Fibroblast of mammary gland (primary cell): ENCODE measurements at regions not wholly inside any gene's neighbourhood (a gene's known extent, or its start where the extent isn't known, plus 50 kb on each side); places are given as distances from the start of the nearest gene placed in this dataset.
A peak's percentile ranks its signal among the peaks of the same experiment; 100 is the strongest.

Source experiments
- DNase-seq: peaks from one replicate; pipeline ENCODE4 v3.0.0-alpha.2; 2010; ENCODE audit warnings: low read depth
- H3K4me3 ChIP-seq: 2 replicates; pipeline ENCODE4 v1.5.1; 2011; ENCODE audit warnings: low read depth, mild to moderate bottlenecking, low read length, moderate library complexity; ENCODE audit not compliant: control insufficient read depth
- TF ChIP-seq, protein P1 (sequence below): conservative IDR thresholded peaks from 2 replicates; pipeline ENCODE4 v1.5.1; 2011; ENCODE audit warnings: low read depth, low read length, inconsistent platforms; ENCODE audit not compliant: control insufficient read depth, insufficient read depth

DNA sequence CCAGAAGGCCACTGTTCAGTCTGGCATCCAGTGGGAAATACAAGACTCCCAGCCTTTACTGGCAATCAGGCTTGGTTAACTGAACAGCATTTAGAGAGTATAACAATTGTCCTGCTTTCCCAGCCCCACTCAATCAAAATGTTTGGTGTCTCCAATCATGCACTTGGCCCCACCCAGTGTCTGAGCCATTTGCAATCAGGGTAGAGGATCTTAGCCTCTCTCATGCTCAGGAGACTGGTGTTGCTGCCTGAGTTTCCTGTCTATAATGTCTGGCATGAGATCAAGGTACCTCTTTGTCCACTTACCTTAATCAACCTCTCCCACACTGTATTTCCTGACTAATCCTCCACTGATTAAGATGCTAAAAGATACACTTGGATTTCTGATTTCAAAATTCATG lies 290.2 kb upstream of the GHITM start:
- TF ChIP-seq, protein P1, sequence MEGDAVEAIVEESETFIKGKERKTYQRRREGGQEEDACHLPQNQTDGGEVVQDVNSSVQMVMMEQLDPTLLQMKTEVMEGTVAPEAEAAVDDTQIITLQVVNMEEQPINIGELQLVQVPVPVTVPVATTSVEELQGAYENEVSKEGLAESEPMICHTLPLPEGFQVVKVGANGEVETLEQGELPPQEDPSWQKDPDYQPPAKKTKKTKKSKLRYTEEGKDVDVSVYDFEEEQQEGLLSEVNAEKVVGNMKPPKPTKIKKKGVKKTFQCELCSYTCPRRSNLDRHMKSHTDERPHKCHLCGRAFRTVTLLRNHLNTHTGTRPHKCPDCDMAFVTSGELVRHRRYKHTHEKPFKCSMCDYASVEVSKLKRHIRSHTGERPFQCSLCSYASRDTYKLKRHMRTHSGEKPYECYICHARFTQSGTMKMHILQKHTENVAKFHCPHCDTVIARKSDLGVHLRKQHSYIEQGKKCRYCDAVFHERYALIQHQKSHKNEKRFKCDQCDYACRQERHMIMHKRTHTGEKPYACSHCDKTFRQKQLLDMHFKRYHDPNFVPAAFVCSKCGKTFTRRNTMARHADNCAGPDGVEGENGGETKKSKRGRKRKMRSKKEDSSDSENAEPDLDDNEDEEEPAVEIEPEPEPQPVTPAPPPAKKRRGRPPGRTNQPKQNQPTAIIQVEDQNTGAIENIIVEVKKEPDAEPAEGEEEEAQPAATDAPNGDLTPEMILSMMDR = no peak
- H3K4me3 ChIP-seq = no peak overlapping the region
- DNase-seq = no peak

DNA sequence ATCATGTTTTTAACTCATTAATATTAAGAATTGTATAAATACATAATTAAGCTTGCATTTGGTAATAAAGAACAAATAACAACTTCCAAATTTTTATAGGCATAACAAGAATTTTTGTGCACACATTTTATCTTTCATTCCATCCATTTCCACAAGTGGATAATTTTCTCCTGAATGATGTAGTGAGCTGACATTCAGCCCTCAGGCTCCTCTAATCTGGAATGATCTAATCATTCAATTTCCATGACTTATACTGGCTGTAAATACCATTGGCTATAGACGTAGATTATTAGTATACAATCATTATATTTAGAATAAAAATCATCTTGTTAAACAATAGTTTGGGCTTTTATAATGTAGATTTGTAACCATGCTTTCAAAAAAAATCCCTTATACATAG lies 287.2 kb upstream of the GHITM start:
- TF ChIP-seq, protein P1 = no peak
- DNase-seq = no peak
- H3K4me3 ChIP-seq = no peak overlapping the region

DNA sequence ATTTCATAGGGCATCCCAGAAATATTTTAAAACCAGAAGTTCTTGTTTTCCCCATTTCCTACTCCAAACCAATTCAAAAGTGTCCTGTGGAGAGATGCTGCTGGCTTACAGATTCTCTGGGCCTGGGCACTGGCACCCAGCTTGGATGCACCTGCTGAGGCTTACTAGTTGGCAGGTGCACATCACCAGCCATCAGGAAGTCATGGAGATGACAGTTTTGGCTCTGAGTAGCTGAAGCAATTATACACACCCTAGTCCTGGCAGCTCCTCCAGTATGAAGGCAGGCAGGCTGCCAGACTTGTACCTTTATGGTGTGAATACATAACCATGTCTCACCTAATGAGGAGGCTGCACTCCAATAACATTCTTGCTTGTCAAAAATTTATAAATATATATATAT lies 276.6 kb upstream of the GHITM start:
- no peak for DNase-seq
- TF ChIP-seq, protein P1 = no peak
- H3K4me3 ChIP-seq = no peak overlapping the region

DNA sequence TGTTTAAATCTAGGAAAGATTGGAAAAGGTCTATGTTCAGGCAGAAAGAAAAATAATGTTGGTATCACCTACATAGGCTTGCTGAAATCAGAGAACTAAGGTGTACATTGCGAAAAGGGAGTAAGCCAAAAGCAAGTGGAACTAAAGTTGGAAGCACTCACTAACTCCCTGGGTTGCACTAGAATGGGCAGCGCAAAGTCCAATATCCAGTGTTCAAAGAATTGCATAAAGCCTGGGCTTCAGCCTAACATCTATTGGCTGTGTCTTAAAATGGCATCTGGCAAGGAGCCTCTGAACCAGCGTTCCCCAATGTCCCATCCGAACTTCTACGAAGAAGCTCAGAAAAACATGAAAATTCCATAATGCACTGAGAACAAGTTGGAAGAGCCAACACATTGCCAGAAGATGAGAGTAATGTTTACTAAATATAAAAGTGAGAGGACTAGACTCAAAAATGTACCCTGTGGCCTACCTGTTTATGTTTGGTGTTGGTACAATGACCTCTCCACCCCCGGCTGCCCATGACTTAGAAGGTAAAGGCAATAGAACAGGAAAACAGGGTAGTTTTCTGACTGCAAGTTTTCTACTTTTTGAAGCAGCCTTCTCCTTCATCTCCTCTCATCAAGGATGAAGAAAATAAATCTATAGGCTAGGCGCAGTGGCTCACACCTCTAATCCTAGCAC lies 275.9 kb upstream of the GHITM start:
- no peak for DNase-seq
- H3K4me3 ChIP-seq = no peak overlapping the region
- TF ChIP-seq, protein P1 = no peak

DNA sequence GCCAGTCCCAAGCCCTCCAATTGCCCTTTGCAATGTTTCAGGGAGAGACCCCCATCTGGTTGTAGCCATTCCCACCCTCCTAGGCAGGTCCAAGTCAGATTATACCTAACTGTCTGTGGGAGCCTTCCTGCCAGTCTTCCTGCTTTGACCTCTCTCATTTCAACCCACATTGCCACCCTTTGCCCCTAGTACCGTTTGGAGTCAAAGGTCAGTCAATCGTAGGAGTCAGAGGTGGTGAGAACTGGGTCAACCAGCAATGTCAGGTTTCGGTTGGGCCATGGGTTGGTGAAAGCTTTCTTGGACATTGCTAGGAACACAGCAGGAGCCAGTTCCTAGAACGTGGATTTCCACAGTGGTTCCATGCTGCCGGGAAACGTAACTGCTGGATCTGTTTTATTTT lies 269.4 kb upstream of the GHITM start:
- no peak overlapping the region for H3K4me3 ChIP-seq
- no peak for DNase-seq
- TF ChIP-seq, protein P1 = no peak

DNA sequence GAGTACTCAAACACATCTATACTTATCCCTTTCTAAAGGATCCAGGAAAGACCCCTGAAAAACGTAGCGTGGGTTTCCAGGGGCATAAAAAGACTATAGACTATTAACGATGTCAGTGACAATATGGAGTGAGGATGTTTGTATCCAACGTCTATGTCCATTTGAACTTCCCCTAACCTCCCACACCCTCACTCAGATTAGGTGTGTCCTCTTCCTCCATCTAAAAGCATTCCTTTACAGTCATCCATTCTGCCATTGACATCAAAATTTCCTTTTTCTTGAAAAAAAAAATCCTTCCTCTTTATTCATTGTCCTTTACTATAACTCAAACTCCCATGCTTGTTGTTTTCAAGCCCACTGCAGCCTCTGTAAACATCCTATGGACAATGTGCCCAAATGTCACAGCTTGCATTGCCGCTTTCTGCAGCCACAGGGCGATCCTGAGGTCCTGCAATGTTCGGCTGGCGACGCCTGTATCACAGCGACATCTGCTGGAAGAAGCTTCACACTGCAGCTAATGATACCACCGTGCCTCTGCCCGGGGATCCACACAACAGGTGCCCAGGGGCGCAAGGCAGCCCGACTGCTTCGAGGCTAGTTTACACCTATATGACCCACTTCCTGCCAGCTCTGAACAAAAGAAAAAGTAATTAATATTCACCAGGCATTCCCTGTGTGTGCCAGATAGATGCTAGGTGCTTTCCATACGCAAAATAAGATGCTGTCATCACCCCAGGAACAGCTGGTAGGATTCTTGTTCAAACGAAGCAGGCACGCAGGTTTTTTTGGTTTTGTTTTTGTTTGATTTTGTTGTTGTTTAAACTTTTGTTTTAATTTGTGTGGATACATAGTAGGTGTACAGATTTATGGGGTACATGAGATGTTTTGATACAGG lies 267.9 kb upstream of the GHITM start:
- TF ChIP-seq, protein P1 = peak; percentile 78
- no peak overlapping the region for H3K4me3 ChIP-seq
- DNase-seq = peak; percentile 51
